NT2/D1 (cell line): ENCODE measurements at regions not wholly inside any gene's neighbourhood (a gene's known extent, or its start where the extent isn't known, plus 50 kb on each side); places are given as distances from the start of the nearest gene placed in this dataset.
"Not testable (repeated sequence)": the region's sequence is repeated elsewhere in the genome, so short reads cannot be mapped to it uniquely, and the experiment has no call there.

Experiments used
- DNase-seq: peaks from one replicate; pipeline ENCODE4 v3.0.0-alpha.2; 2011; ENCODE audit warnings: low read depth, low spot score
- H3K27me3 ChIP-seq: 2 replicates; pipeline ENCODE4 v1.6.0; 2011; ENCODE audit warnings: mild to moderate bottlenecking; ENCODE audit not compliant: insufficient read length, insufficient read depth
- H3K36me3 ChIP-seq: 2 replicates; pipeline ENCODE4 v1.6.1; 2011; ENCODE audit warnings: mild to moderate bottlenecking, low read length, mixed read lengths; ENCODE audit not compliant: insufficient read depth, insufficient read length
- H3K4me1 ChIP-seq: 2 replicates; pipeline ENCODE4 v1.5.1; 2011; ENCODE audit not compliant: insufficient read depth, insufficient read length
- H3K4me3 ChIP-seq: 2 replicates; pipeline ENCODE4 v1.5.1; 2011; ENCODE audit warnings: low read depth; ENCODE audit not compliant: insufficient read length
- H3K9ac ChIP-seq: 2 replicates; pipeline ENCODE4 v1.6.0; 2011; ENCODE audit warnings: low read depth; ENCODE audit not compliant: insufficient read length
- H3K9me3 ChIP-seq: 2 replicates; pipeline ENCODE4 v1.5.1; 2011; ENCODE audit warnings: mild to moderate bottlenecking, low read length; ENCODE audit not compliant: insufficient read depth
- SUZ12 ChIP-seq: IDR thresholded peaks from 2 replicates; pipeline ENCODE4 v1.6.1; 2011; ENCODE audit not compliant: insufficient read length, insufficient read depth; ENCODE audit errors: extremely low read depth
- YY1 ChIP-seq: IDR thresholded peaks from 2 replicates; pipeline ENCODE4 v1.6.1; 2011; ENCODE audit not compliant: insufficient read length, insufficient read depth
- ZNF274 ChIP-seq: IDR thresholded peaks from 2 replicates; pipeline ENCODE4 v1.6.1; 2011; ENCODE audit warnings: mild to moderate bottlenecking, low read depth, low read length

- H3K36me3 ChIP-seq = no peaks in the 10 kb centered on the region
- no peak for DNase-seq
- peaks cover 19% of the 10 kb centered on the region; the same call in 1 of the 2 replicates for H3K9me3 ChIP-seq
- H3K9ac ChIP-seq = no peak overlapping the region
- no peaks in the 10 kb centered on the region for H3K4me1 ChIP-seq
- H3K27me3 ChIP-seq = no peaks in the 10 kb centered on the region
- no peak overlapping the region for H3K4me3 ChIP-seq
- TF ChIP-seq SUZ12 (no peak), YY1 (no peak), ZNF274 (no peak)
These were observed 1267.0 kb upstream of the CHAC2 start for GRCh38 chr2:52500561-52500960.

GRCh38 chr2:52498077-52498750 lies 1269.4 kb upstream of the CHAC2 start:
- Histone ChIP-seq H3K9me3 (peaks cover 19% of the 10 kb centered on the region; the same call in 1 of the 2 replicates), H3K9ac (no peak overlapping the region)
- no peak for DNase-seq

DNA sequence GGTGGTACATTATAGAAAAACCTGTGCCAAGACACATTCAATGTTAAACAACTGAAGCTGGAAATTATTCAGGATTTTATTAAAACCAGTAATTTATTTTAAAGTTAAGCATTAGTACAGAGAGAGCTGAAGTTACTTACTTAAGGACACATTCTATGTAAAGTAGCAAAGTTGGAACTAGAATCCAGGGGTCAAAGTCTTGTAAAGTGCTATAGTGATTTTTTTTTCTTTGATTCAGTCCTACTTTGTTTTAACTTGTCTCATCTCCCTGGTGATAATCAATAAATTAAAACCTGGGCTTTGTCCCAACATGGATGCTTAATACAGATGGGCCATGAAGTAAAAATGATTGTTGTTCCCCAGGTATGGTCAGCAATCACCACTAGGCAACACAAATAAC lies 1271.8 kb upstream of the CHAC2 start:
- Histone ChIP-seq H3K36me3 (no peaks in the 10 kb centered on the region), H3K9me3 (peaks cover 19% of the 10 kb centered on the region; the same call in 1 of the 2 replicates), H3K4me3 (no peak overlapping the region), H3K9ac (no peak overlapping the region), H3K27me3 (no peaks in the 10 kb centered on the region), H3K4me1 (no peaks in the 10 kb centered on the region)
- no peak for DNase-seq
- TF ChIP-seq ZNF274 = no peak
- TF ChIP-seq YY1 = no peak
- TF ChIP-seq SUZ12 = no peak

More at GRCh38 chr2:52498077-52498750, 1269.4 kb upstream of the CHAC2 start:
- H3K4me1 ChIP-seq = no peaks in the 10 kb centered on the region
- no peaks in the 10 kb centered on the region for H3K27me3 ChIP-seq
- TF ChIP-seq YY1 (no peak), ZNF274 (no peak), SUZ12 (no peak)
- no peak overlapping the region for H3K4me3 ChIP-seq
- no peaks in the 10 kb centered on the region for H3K36me3 ChIP-seq

DNA sequence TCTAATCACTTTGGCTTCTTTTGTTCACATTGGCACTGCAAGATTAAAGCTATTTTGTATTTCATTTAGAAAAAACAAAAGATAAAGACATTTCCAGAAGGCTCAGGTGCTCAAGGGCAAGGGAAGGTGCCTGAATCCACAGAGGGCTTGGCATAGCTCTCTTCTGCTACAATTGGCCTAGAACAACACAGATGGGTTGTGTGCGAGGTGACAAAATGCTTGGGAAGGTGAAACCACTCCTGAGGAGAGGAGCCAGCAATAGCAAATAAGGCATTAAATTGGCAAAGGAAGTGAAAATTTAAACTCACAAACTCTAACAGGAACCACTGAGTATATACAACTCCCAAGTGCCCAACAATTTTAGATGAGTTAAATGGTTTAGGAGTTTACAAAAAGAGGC lies 1290.4 kb upstream of the CHAC2 start:
- no peak for TF ChIP-seq YY1
- no peak for TF ChIP-seq ZNF274
- no peak for TF ChIP-seq SUZ12
- Histone ChIP-seq H3K9ac (no peak overlapping the region), H3K4me3 (no peak overlapping the region), H3K36me3 (no peaks in the 10 kb centered on the region), H3K9me3 (0 out of 2 replicates have a peak, but pooled peaks cover 11% of the 10 kb centered on the region), H3K4me1 (no peaks in the 10 kb centered on the region), H3K27me3 (no peaks in the 10 kb centered on the region)
- DNase-seq = no peak

- H3K4me1 ChIP-seq = no peaks in the 10 kb centered on the region
- H3K9me3 ChIP-seq = peaks cover 23% of the 10 kb centered on the region; the same call in 1 of the 2 replicates
- no peak overlapping the region for H3K4me3 ChIP-seq
- H3K27me3 ChIP-seq = no peaks in the 10 kb centered on the region
- DNase-seq = no peak
- H3K36me3 ChIP-seq = no peaks in the 10 kb centered on the region
- H3K9ac ChIP-seq = no peak overlapping the region
- TF ChIP-seq YY1 (no peak), ZNF274 (no peak), SUZ12 (no peak)
These were observed 1292.0 kb upstream of the CHAC2 start for GRCh38 chr2:52475590-52475989.

- Histone ChIP-seq H3K4me1 (no peaks in the 10 kb centered on the region), H3K9ac (no peak overlapping the region), H3K27me3 (no peaks in the 10 kb centered on the region), H3K4me3 (no peak overlapping the region), H3K9me3 (peaks cover 29% of the 10 kb centered on the region; the same call in 1 of the 2 replicates), H3K36me3 (no peaks in the 10 kb centered on the region)
- no peak for DNase-seq
- TF ChIP-seq YY1 (no peak), ZNF274 (no peak), SUZ12 (no peak)
These were observed 1293.5 kb upstream of the CHAC2 start for GRCh38 chr2:52474091-52474490.

- TF ChIP-seq SUZ12 (no peak), YY1 (no peak), ZNF274 (no peak)
- no peak for DNase-seq
These were observed 1294.1 kb upstream of the CHAC2 start for GRCh38 chr2:52473526-52473925.

DNA sequence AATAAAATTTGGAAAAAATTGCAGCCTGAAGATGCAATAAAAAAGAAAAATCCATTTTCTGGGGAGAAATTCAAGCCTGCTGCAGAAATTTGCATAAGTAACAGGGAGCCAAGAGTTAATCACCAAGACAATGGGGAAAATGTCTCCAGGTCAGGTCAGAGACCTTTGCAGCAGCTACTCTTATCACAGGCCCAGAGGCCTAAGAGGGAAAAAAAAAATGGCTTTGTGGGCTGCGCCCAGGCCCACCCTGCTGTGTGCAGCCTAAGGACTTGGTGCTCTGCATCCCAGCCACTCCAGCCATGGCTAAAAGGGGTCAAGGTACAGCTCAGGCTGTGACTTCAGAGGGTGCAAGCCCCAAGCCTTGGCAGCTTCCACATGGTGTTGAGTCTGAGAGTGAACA lies 1297.1 kb upstream of the CHAC2 start:
- H3K9me3 ChIP-seq = peaks cover 28% of the 10 kb centered on the region; the same call in 1 of the 2 replicates
- H3K36me3 ChIP-seq, H3K27me3 ChIP-seq, H3K9ac ChIP-seq, DNase-seq, H3K4me1 ChIP-seq, H3K4me3 ChIP-seq: not testable (repeated sequence)

More at GRCh38 chr2:52473526-52473925, 1294.1 kb upstream of the CHAC2 start:
- Histone ChIP-seq H3K9me3 (peaks cover 33% of the 10 kb centered on the region; the same call in 1 of the 2 replicates), H3K36me3 (no peaks in the 10 kb centered on the region), H3K4me1 (no peaks in the 10 kb centered on the region), H3K27me3 (no peaks in the 10 kb centered on the region), H3K9ac (no peak overlapping the region), H3K4me3 (no peak overlapping the region)
